Ascending aorta (tissue), 2 donors: ENCODE measurements at regions not wholly inside any gene's neighbourhood (a gene's known extent, or its start where the extent isn't known, plus 50 kb on each side); places are given as distances from the start of the nearest gene placed in this dataset.

Experiments
- DNase-seq, 2 donors: peaks; one replicate each; pipeline ENCODE4 v3.0.0-alpha.2; 2019; ENCODE audit warnings: low spot score in 2 of 2
- H3K27ac ChIP-seq, 2 donors: fragments of 200-600 bp; sonication (generic); one replicate each; pipeline ENCODE4 v1.5.1; 2016 to 2017; ENCODE audit warnings: mild to moderate bottlenecking in 1 of 2
- H3K27me3 ChIP-seq: fragments of 200-600 bp; sonication (generic); one replicate; pipeline ENCODE4 v1.5.1; 2017
- H3K36me3 ChIP-seq, 2 donors: fragments of 200-600 bp; sonication (generic); one replicate each; pipeline ENCODE4 v1.5.1; 2016
- H3K4me1 ChIP-seq, 2 donors: fragments of 200-600 bp; sonication (generic); one replicate each; pipeline ENCODE4 v1.5.1; 2016 to 2017; ENCODE audit warnings: mild to moderate bottlenecking in 1 of 2
- H3K4me3 ChIP-seq, 2 donors: fragments of 200-600 bp; sonication (generic); one replicate each; pipeline ENCODE4 v1.5.1; 2016 to 2017; ENCODE audit warnings: mild to moderate bottlenecking in 1 of 2
- H3K9me3 ChIP-seq, 2 donors: fragments of 200-600 bp; sonication (generic); one replicate each; pipeline ENCODE4 v1.5.1; 2016
- CTCF ChIP-seq, 3 experiments: fragments of 200-600 bp in 2 of 3; fragments of 450-650 bp in 1 of 3; sonication (generic) in 2 of 3; IDR thresholded peaks; one replicate each; pipeline ENCODE4 v1.5.1; 2016 to 2019; ENCODE audit warnings: antibody characterized with exemption in 3 of 3, mild to moderate bottlenecking in 1 of 3, moderate library complexity in 1 of 3
- intact Hi-C: fragments of 100-400 bp; cut with DNase I; formaldehyde crosslinking; loops from one replicate; pipeline ENCODE4 v1.15.1; 2023

- H3K27me3 ChIP-seq: no peaks in the 10 kb centered on the region
- no peaks in the 10 kb centered on the region for H3K4me1 ChIP-seq
- H3K27ac ChIP-seq: no peak overlapping the region
- H3K4me3 ChIP-seq: no peak overlapping the region
- TF ChIP-seq CTCF (IDR thresholded peaks at IDR 0.05): no peak
- H3K9me3 ChIP-seq: no peaks in the 10 kb centered on the region
- no peak for DNase-seq
- intact Hi-C loops: no loop called here
- H3K36me3 ChIP-seq: no peaks in the 10 kb centered on the region
Observed at GRCh38 chr22:34743110-34743751, 322.7 kb upstream of the ISX start.

- Histone ChIP-seq H3K27ac (no peak overlapping the region), H3K9me3 (no peaks in the 10 kb centered on the region), H3K4me3 (no peak overlapping the region), H3K27me3 (no peaks in the 10 kb centered on the region), H3K36me3 (no peaks in the 10 kb centered on the region), H3K4me1 (no peaks in the 10 kb centered on the region)
- intact Hi-C loops: no loop called here
- no peak for DNase-seq
- TF ChIP-seq CTCF (IDR thresholded peaks at IDR 0.05): no peak
Observed at GRCh38 chr22:34760276-34761008, 305.5 kb upstream of the ISX start.

- no peak overlapping the region for H3K27ac ChIP-seq
- TF ChIP-seq CTCF (IDR thresholded peaks at IDR 0.05): no peak
- H3K9me3 ChIP-seq: no peaks in the 10 kb centered on the region
- no peaks in the 10 kb centered on the region for H3K27me3 ChIP-seq
- no peaks in the 10 kb centered on the region for H3K4me1 ChIP-seq
- H3K4me3 ChIP-seq: no peak overlapping the region
- H3K36me3 ChIP-seq: no peaks in the 10 kb centered on the region
- intact Hi-C loops: no loop called here
- no peak for DNase-seq
Observed at GRCh38 chr22:34761111-34761510, 304.8 kb upstream of the ISX start.

GRCh38 chr22:34763496-34763895 is 302.5 kb upstream of the ISX start:
- Histone ChIP-seq H3K9me3 (no peaks in the 10 kb centered on the region), H3K4me3 (no peak overlapping the region), H3K27ac (no peak overlapping the region), H3K4me1 (no peaks in the 10 kb centered on the region), H3K36me3 (no peaks in the 10 kb centered on the region), H3K27me3 (no peaks in the 10 kb centered on the region)
- no peak for TF ChIP-seq CTCF (IDR thresholded peaks at IDR 0.05)
- no peak for DNase-seq
- intact Hi-C loops: no loop called here

- DNase-seq: no peak
- intact Hi-C loops: no loop called here
- H3K4me3 ChIP-seq: no peak overlapping the region
Observed at GRCh38 chr22:34765115-34765514, 300.8 kb upstream of the ISX start.

More at GRCh38 chr22:34765115-34765514, 300.8 kb upstream of the ISX start:
- Histone ChIP-seq H3K36me3 (no peaks in the 10 kb centered on the region), H3K4me1 (no peaks in the 10 kb centered on the region), H3K27ac (no peak overlapping the region), H3K9me3 (no peaks in the 10 kb centered on the region), H3K27me3 (no peaks in the 10 kb centered on the region)
- TF ChIP-seq CTCF (IDR thresholded peaks at IDR 0.05): no peak
